H9 (cell line): ENCODE measurements at regions not wholly inside any gene's neighbourhood (a gene's known extent, or its start where the extent isn't known, plus 50 kb on each side); places are given as distances from the start of the nearest gene placed in this dataset.

Experiments used
- DNase-seq: peaks from one replicate; pipeline ENCODE4 v3.0.0-alpha.2; 2017
- H2AFZ ChIP-seq: one replicate; pipeline ENCODE4 v1.6.1; 2013; ENCODE audit warnings: mild to moderate bottlenecking, low read length, control low read depth, moderate library complexity
- H2AK5ac ChIP-seq: 2 replicates; pipeline ENCODE4 v1.6.1; 2013; ENCODE audit warnings: low read length, control low read depth, mixed read lengths; ENCODE audit not compliant: insufficient read length
- H2BK120ac ChIP-seq: one replicate; pipeline ENCODE4 v1.6.1; 2013; ENCODE audit warnings: low read depth, mild to moderate bottlenecking, low read length, control low read depth, inconsistent platforms; ENCODE audit not compliant: poor library complexity, severe bottlenecking
- H2BK12ac ChIP-seq: 2 replicates; pipeline ENCODE4 v1.6.1; 2013; ENCODE audit warnings: low read length, control low read depth, mixed read lengths, low read depth; ENCODE audit not compliant: insufficient read length
- H2BK15ac ChIP-seq: 2 replicates; pipeline ENCODE4 v1.6.1; 2013; ENCODE audit warnings: low read depth, low read length, control low read depth
- H2BK20ac ChIP-seq: one replicate; pipeline ENCODE4 v1.6.1; 2013; ENCODE audit warnings: low read depth, mild to moderate bottlenecking, low read length, control low read depth, inconsistent platforms; ENCODE audit not compliant: poor library complexity, severe bottlenecking
- H2BK5ac ChIP-seq: 2 replicates; pipeline ENCODE4 v1.6.1; 2013; ENCODE audit warnings: low read length, control low read depth, mixed read lengths; ENCODE audit not compliant: insufficient read length
- H3K14ac ChIP-seq: 2 replicates; pipeline ENCODE4 v1.6.1; 2013; ENCODE audit warnings: low read length, control low read depth; ENCODE audit not compliant: insufficient read depth
- H3K18ac ChIP-seq: 2 replicates; pipeline ENCODE4 v1.6.1; 2013; ENCODE audit warnings: low read depth, mild to moderate bottlenecking, mixed read lengths, low read length, control low read depth; ENCODE audit not compliant: insufficient read length
- H3K23ac ChIP-seq: 2 replicates; pipeline ENCODE4 v1.6.1; 2013; ENCODE audit warnings: low read length, control low read depth, mixed read lengths, low read depth; ENCODE audit not compliant: insufficient read length
- H3K23me2 ChIP-seq: 2 replicates; pipeline ENCODE4 v1.6.1; 2013; ENCODE audit warnings: low read depth, mild to moderate bottlenecking, mixed read lengths, low read length, control low read depth; ENCODE audit not compliant: insufficient read length, poor library complexity, severe bottlenecking
- H3K27ac ChIP-seq: 2 replicates; pipeline ENCODE4 v1.5.1; 2013; ENCODE audit warnings: low read length, control low read depth, mixed read lengths, low read depth; ENCODE audit not compliant: insufficient read length
- H3K27me3 ChIP-seq: 2 replicates; pipeline ENCODE4 v1.6.1; 2013; ENCODE audit warnings: low read length, control low read depth, inconsistent platforms; ENCODE audit not compliant: insufficient read depth
- H3K4ac ChIP-seq: 2 replicates; pipeline ENCODE4 v1.6.1; 2013; ENCODE audit warnings: low read depth, mild to moderate bottlenecking, control low read depth, inconsistent platforms, low read length, moderate library complexity
- H3K4me1 ChIP-seq: 2 replicates; pipeline ENCODE4 v1.6.1; 2013; ENCODE audit warnings: low read length, control low read depth, inconsistent platforms; ENCODE audit not compliant: insufficient read depth
- H3K4me2 ChIP-seq: 2 replicates; pipeline ENCODE4 v1.6.1; 2013; ENCODE audit warnings: low read length, control low read depth, mixed read lengths; ENCODE audit not compliant: insufficient read length, insufficient read depth
- H3K56ac ChIP-seq: 2 replicates; pipeline ENCODE4 v1.6.1; 2013; ENCODE audit warnings: low read depth, mild to moderate bottlenecking, mixed read lengths, low read length, control low read depth; ENCODE audit not compliant: insufficient read length
- H3K79me1 ChIP-seq: 2 replicates; pipeline ENCODE4 v1.6.1; 2013; ENCODE audit warnings: low read depth, mild to moderate bottlenecking, moderate library complexity, low read length, control low read depth, inconsistent platforms; ENCODE audit not compliant: insufficient read depth, poor library complexity, severe bottlenecking
- H3K79me2 ChIP-seq: 2 replicates; pipeline ENCODE4 v1.6.1; 2013; ENCODE audit warnings: low read length, control low read depth, inconsistent platforms; ENCODE audit not compliant: insufficient read depth
- H3K9ac ChIP-seq: 2 replicates; pipeline ENCODE4 v1.6.1; 2013; ENCODE audit warnings: low read length, control low read depth, mixed read lengths; ENCODE audit not compliant: insufficient read length; ENCODE audit errors: extremely low read depth
- H3K9me3 ChIP-seq: one replicate; pipeline ENCODE4 v1.6.1; 2013; ENCODE audit warnings: low read depth, low read length, inconsistent platforms; ENCODE audit not compliant: control insufficient read depth
- H3T11ph ChIP-seq: one replicate; pipeline ENCODE4 v1.6.1; 2013; ENCODE audit warnings: mild to moderate bottlenecking, low read length, control low read depth, inconsistent platforms
- H4K20me1 ChIP-seq: one replicate; pipeline ENCODE4 v1.6.1; 2013; ENCODE audit not compliant: control insufficient read depth, insufficient read length, insufficient read depth
- H4K5ac ChIP-seq: 2 replicates; pipeline ENCODE4 v1.6.1; 2013; ENCODE audit warnings: low read depth, mild to moderate bottlenecking, mixed read lengths, low read length, control low read depth; ENCODE audit not compliant: insufficient read length
- H4K8ac ChIP-seq: replicated peaks from 2 replicates; pipeline ENCODE4 v1.6.1; 2013; ENCODE audit warnings: low read length, control low read depth, mixed read lengths, low read depth; ENCODE audit not compliant: insufficient read length
- H4K91ac ChIP-seq: 2 replicates; pipeline ENCODE4 v1.6.1; 2013; ENCODE audit warnings: low read depth, mild to moderate bottlenecking, moderate library complexity, mixed read lengths, low read length, control low read depth; ENCODE audit not compliant: insufficient read length
- H3K27ac Mint-ChIP-seq, 3 experiments: 2 replicates in 2 of 3; 3 replicates in 1 of 3; pipeline ENCODE4 v1.8.0; 2020 to 2021; ENCODE audit warnings: mixed read lengths in 3 of 3, mild to moderate bottlenecking in 1 of 3, moderate library complexity in 1 of 3
- H3K27me3 Mint-ChIP-seq: 2 replicates; pipeline ENCODE4 v1.8.0; 2021; ENCODE audit warnings: low read depth, mild to moderate bottlenecking, moderate library complexity, mixed read lengths
- H3K36me3 Mint-ChIP-seq, 3 experiments: 2 replicates in 2 of 3; 3 replicates in 1 of 3; pipeline ENCODE4 v1.8.0; 2020 to 2021; ENCODE audit warnings: low read depth in 3 of 3, mixed read lengths in 3 of 3; ENCODE audit not compliant: insufficient read depth in 1 of 3
- H3K4me1 Mint-ChIP-seq, 2 experiments: 2 replicates each; pipeline ENCODE4 v1.8.0; 2020; ENCODE audit warnings: mixed read lengths in 2 of 2
- H3K4me3 Mint-ChIP-seq, 2 experiments: 2 replicates in 1 of 2; 3 replicates in 1 of 2; pipeline ENCODE4 v1.8.0; 2020 to 2021; ENCODE audit warnings: mild to moderate bottlenecking in 2 of 2, mixed read lengths in 2 of 2, moderate library complexity in 1 of 2
- H3K9me3 Mint-ChIP-seq, 2 experiments: 2 replicates in 1 of 2; 3 replicates in 1 of 2; pipeline ENCODE4 v1.8.0; 2020; ENCODE audit warnings: mild to moderate bottlenecking in 2 of 2, mixed read lengths in 2 of 2, moderate library complexity in 1 of 2
- TF ChIP-seq, protein P1 (sequence below): fragments of 200-600 bp; sonication (generic); conservative IDR thresholded peaks from 3 replicates; pipeline ENCODE4 v1.8.0; 2021; ENCODE audit warnings: antibody characterized with exemption, mild to moderate bottlenecking

- Histone ChIP-seq H3T11ph (no peak overlapping the region), H2AFZ (no peak overlapping the region), H2BK120ac (no peak overlapping the region), H3K9me3 (no peaks in the 10 kb centered on the region), H2AK5ac (no peak overlapping the region), H3K27ac (no peak overlapping the region), H3K56ac (no peak overlapping the region), H4K91ac (no peak overlapping the region), H3K9ac (no peak overlapping the region), H3K4me1 (no peaks in the 10 kb centered on the region), H2BK20ac (no peak overlapping the region), H3K79me1 (no peaks in the 10 kb centered on the region), H2BK5ac (no peak overlapping the region), H4K8ac (no peak overlapping the region), H3K4ac (no peak overlapping the region), H3K4me2 (no peak overlapping the region), H3K23ac (no peak overlapping the region), H3K14ac (no peak overlapping the region), H3K23me2 (no peaks in the 10 kb centered on the region), H2BK12ac (no peak overlapping the region), H3K27me3 (no peaks in the 10 kb centered on the region), H4K5ac (no peak overlapping the region), H3K18ac (no peak overlapping the region), H2BK15ac (no peak overlapping the region), H3K79me2 (no peaks in the 10 kb centered on the region), H4K20me1 (no peaks in the 10 kb centered on the region)
- Mint-ChIP-seq H3K4me3 (no peak overlapping the region), H3K4me1 (peaks cover 4 to 5% of the 10 kb centered on the region in 2 experiments), H3K9me3 (no peaks in the 10 kb centered on the region), H3K27ac (peak overlapping the region in 1 of 3 experiments; percentile 36; a peak in 1 of 7 replicates), H3K27me3 (no peaks in the 10 kb centered on the region), H3K36me3 (no peaks in the 10 kb centered on the region)
- TF ChIP-seq, protein P1, sequence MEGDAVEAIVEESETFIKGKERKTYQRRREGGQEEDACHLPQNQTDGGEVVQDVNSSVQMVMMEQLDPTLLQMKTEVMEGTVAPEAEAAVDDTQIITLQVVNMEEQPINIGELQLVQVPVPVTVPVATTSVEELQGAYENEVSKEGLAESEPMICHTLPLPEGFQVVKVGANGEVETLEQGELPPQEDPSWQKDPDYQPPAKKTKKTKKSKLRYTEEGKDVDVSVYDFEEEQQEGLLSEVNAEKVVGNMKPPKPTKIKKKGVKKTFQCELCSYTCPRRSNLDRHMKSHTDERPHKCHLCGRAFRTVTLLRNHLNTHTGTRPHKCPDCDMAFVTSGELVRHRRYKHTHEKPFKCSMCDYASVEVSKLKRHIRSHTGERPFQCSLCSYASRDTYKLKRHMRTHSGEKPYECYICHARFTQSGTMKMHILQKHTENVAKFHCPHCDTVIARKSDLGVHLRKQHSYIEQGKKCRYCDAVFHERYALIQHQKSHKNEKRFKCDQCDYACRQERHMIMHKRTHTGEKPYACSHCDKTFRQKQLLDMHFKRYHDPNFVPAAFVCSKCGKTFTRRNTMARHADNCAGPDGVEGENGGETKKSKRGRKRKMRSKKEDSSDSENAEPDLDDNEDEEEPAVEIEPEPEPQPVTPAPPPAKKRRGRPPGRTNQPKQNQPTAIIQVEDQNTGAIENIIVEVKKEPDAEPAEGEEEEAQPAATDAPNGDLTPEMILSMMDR: no peak
- DNase-seq: no peak
Measured at GRCh38 chr5:92659246-92659645, 921.8 kb downstream of the NR2F1-AS1 start.
